A549 (cell line): ENCODE measurements at regions not wholly inside any gene's neighbourhood (a gene's known extent, or its start where the extent isn't known, plus 50 kb on each side); places are given as distances from the start of the nearest gene placed in this dataset.

Experiments used
- POLR2A ChIP-seq: IDR thresholded peaks from 2 replicates; pipeline ENCODE4 v1.6.1; 2012; ENCODE audit warnings: mild to moderate bottlenecking, low read length
- RFX5 ChIP-seq: fragments of 450-650 bp; IDR thresholded peaks from 2 replicates; pipeline ENCODE4 v1.7.1; 2014; ENCODE audit warnings: antibody characterized with exemption, mild to moderate bottlenecking, moderate library complexity
- SMC3 ChIP-seq: fragments of >200 bp; sonication (Bioruptor Twin); formaldehyde crosslinking; IDR thresholded peaks from 3 replicates; pipeline ENCODE4 v1.6.1; 2018; ENCODE audit warnings: inconsistent platforms
- TP53 ChIP-seq: fragments of 250-450 bp; sonication (Bioruptor Pico); IDR thresholded peaks from 2 replicates; pipeline ENCODE4 v1.5.0; 2021; ENCODE audit warnings: mild to moderate bottlenecking, moderate library complexity
- ZFP36 ChIP-seq: fragments of 450-650 bp; IDR thresholded peaks from 2 replicates; pipeline ENCODE4 v1.6.1; 2014; ENCODE audit warnings: borderline replicate concordance; ENCODE audit not compliant: partially characterized antibody
- TF ChIP-seq, protein P1 (sequence below): fragments of >200 bp; sonication (Bioruptor Twin); formaldehyde crosslinking; IDR thresholded peaks from 3 replicates; pipeline ENCODE4 v1.5.1; 2016

DNA sequence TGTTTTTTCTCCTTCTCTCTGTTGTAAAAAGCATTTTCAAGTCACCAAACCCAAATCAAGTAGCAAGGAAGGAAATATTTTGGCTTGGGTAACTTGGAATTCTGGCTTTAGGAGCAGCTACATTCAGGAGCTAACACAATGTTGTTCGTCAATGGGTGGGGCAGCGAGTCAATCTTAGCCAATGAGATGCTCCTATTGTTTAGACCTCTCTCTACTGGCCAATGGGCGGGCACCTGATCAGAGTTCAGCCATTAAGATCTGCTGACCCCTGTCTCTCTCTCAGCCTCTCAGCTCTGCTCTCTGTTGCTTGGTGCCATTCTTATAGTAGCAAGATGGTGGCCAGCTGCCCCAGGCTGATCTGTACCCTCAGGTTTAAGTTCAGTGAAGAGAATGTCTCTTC lies 83.2 kb downstream of the IRX3 start:
- TF ChIP-seq, protein P1, sequence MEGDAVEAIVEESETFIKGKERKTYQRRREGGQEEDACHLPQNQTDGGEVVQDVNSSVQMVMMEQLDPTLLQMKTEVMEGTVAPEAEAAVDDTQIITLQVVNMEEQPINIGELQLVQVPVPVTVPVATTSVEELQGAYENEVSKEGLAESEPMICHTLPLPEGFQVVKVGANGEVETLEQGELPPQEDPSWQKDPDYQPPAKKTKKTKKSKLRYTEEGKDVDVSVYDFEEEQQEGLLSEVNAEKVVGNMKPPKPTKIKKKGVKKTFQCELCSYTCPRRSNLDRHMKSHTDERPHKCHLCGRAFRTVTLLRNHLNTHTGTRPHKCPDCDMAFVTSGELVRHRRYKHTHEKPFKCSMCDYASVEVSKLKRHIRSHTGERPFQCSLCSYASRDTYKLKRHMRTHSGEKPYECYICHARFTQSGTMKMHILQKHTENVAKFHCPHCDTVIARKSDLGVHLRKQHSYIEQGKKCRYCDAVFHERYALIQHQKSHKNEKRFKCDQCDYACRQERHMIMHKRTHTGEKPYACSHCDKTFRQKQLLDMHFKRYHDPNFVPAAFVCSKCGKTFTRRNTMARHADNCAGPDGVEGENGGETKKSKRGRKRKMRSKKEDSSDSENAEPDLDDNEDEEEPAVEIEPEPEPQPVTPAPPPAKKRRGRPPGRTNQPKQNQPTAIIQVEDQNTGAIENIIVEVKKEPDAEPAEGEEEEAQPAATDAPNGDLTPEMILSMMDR = no peak
- TF ChIP-seq ZFP36 = no peak
- TF ChIP-seq SMC3 = no peak
- TF ChIP-seq POLR2A = no peak
- no peak for TF ChIP-seq TP53 (CRISPR knock-in tag)
- no peak for TF ChIP-seq RFX5
